Mesothelial cell of epicardium (in vitro differentiated cells): ENCODE measurements at regions not wholly inside any gene's neighbourhood (a gene's known extent, or its start where the extent isn't known, plus 50 kb on each side); places are given as distances from the start of the nearest gene placed in this dataset.

Experiments
- DNase-seq, 2 experiments: peaks; one replicate each; pipeline ENCODE4 v3.0.0; 2021; ENCODE audit warnings: low spot score in 2 of 2; ENCODE audit not compliant: unreplicated experiment in 2 of 2
- H3K27ac Mint-ChIP-seq: 2 replicates; pipeline ENCODE4 v1.8.0; 2021; ENCODE audit warnings: mixed read lengths
- H3K27me3 Mint-ChIP-seq: 2 replicates; pipeline ENCODE4 v1.8.0; 2021; ENCODE audit warnings: low read depth, mixed read lengths
- H3K36me3 Mint-ChIP-seq: 2 replicates; pipeline ENCODE4 v1.8.0; 2021; ENCODE audit warnings: mixed read lengths
- H3K4me1 Mint-ChIP-seq: 2 replicates; pipeline ENCODE4 v1.8.0; 2021; ENCODE audit warnings: mixed read lengths
- H3K4me3 Mint-ChIP-seq: 2 replicates; pipeline ENCODE4 v1.8.0; 2021; ENCODE audit warnings: mild to moderate bottlenecking, moderate library complexity, mixed read lengths
- H3K9me3 Mint-ChIP-seq: 2 replicates; pipeline ENCODE4 v1.8.0; 2021; ENCODE audit warnings: mixed read lengths
- CTCF ChIP-seq: fragments of 200-600 bp; sonication (generic); IDR thresholded peaks from one replicate; pipeline ENCODE4 v1.5.0; 2021; ENCODE audit warnings: antibody characterized with exemption; ENCODE audit not compliant: unreplicated experiment

DNA sequence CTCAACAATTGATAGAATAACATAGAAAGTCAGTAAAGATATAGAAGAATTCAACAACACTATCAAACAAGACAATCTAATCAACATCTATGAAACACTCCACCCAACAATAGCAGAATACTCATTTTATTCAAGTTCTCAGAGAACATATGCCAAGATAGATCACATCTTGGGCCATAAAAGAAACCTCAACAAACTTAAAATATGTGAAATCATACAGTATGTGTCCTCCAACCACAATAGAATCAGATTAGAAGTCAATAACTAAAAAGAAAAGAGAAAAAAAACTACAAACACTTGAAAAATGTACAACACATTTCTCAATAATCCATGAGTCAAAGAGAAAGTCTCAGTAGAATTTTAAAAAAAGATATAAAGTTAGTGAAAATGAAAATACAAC lies 78.6 kb upstream of the LDB2 start:
- Mint-ChIP-seq H3K4me3 (no peak overlapping the region), H3K27ac (no peak overlapping the region), H3K36me3 (no peaks in the 10 kb centered on the region), H3K9me3 (peaks cover 3% of the 10 kb centered on the region), H3K4me1 (peaks cover 1% of the 10 kb centered on the region), H3K27me3 (peaks cover 7% of the 10 kb centered on the region)
- no peak for DNase-seq
- no peak for TF ChIP-seq CTCF

GRCh38 chr4:16969696-16970135 lies 71.3 kb upstream of the LDB2 start:
- H3K27ac Mint-ChIP-seq, result no peak overlapping the region
- H3K27me3 Mint-ChIP-seq, result peaks cover 4% of the 10 kb centered on the region
- no peak for DNase-seq
- H3K36me3 Mint-ChIP-seq, result no peaks in the 10 kb centered on the region
- no peaks in the 10 kb centered on the region for H3K9me3 Mint-ChIP-seq
- H3K4me3 Mint-ChIP-seq, result no peak overlapping the region
- peaks cover 12% of the 10 kb centered on the region for H3K4me1 Mint-ChIP-seq
- no peak for TF ChIP-seq CTCF

DNA sequence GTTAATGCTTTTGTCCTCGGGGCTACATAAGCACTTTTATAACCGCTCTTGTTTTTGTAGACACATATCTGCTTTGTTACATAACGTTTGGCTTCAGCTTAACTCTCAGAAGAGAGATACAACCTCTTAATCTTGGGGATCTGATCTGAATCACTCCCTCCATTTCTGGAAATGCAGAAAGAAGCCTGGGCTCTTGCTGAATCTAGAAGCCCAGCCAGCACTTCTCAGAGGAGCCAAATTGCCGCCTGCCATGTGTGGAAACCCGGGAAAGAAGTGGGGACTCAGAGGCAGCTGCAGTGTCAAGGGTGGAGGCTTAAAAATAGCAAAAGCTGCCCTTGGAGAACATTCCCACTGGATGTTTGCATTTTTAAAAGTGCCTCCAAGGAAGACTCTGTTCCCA lies 69.3 kb upstream of the LDB2 start:
- H3K9me3 Mint-ChIP-seq, result no peaks in the 10 kb centered on the region
- H3K27me3 Mint-ChIP-seq, result no peaks in the 10 kb centered on the region
- DNase-seq, result no peak
- H3K27ac Mint-ChIP-seq, result no peak overlapping the region
- no peak overlapping the region for H3K4me3 Mint-ChIP-seq
- TF ChIP-seq CTCF, result no peak
- H3K4me1 Mint-ChIP-seq, result peaks cover 12% of the 10 kb centered on the region
- no peaks in the 10 kb centered on the region for H3K36me3 Mint-ChIP-seq

DNA sequence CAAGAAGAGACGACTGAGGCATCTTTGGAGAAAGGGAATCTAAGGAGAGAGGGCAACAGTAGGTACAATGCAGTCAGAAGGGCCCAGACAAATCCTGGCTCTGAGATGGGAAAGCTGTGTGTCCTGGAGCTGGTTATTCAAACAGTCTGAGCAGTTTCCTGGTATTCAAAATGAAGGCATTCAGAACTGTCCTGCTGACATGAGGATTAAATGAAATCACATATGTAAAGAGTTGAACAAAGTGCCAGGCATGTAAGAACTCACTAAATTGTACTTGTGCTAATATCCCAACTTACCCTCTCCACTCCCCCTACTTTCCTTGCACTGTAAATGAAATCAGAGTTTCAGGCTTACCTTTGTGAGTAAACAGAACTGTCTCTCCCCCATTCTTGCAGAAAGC lies 60.9 kb upstream of the LDB2 start:
- no peak for DNase-seq
- no peak overlapping the region for H3K4me3 Mint-ChIP-seq
- TF ChIP-seq CTCF, result no peak
- H3K27ac Mint-ChIP-seq, result no peak overlapping the region
- H3K27me3 Mint-ChIP-seq, result peaks cover 27% of the 10 kb centered on the region
- H3K9me3 Mint-ChIP-seq, result peaks cover 17% of the 10 kb centered on the region
- H3K4me1 Mint-ChIP-seq, result no peaks in the 10 kb centered on the region
- H3K36me3 Mint-ChIP-seq, result no peaks in the 10 kb centered on the region

DNA sequence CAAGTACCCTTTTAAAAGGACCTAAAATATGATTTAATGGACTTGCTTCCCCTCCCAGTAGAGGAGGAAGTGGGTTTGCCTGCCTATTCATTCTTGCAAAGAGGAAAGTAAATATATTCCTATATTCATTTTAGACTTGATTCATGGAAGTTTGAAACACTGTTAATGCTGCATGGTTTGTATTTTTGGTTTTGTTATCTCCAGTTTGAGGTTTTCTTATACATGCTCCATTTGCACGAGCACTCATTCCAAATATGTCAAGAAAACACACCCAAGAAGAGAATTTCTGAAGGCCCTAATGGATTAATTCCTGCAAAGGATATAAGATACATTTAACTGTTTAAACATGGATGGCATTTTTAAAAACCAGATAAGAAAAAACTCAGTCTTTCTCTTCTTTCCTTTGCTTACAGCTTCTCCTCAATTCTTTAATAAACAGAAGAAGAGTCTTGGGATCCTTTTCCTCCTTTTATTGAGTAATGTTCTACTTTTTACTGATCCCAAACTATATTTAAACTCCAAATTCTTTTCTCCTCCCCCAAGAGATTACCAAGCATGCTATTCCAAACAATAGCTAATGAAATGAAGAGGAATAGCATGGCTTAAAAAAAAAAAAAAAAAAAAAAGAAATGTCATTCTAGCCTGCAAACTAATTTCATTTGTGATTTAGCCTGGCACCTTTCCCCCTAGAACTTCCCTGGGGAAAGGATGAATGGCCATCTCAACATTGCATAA lies 54.6 kb upstream of the LDB2 start:
- no peak overlapping the region for H3K27ac Mint-ChIP-seq
- H3K27me3 Mint-ChIP-seq, result peaks cover 24% of the 10 kb centered on the region
- no peak for TF ChIP-seq CTCF
- H3K4me1 Mint-ChIP-seq, result peaks cover 12% of the 10 kb centered on the region
- no peak overlapping the region for H3K4me3 Mint-ChIP-seq
- DNase-seq, result no peak
- H3K36me3 Mint-ChIP-seq, result no peaks in the 10 kb centered on the region
- peaks cover 15% of the 10 kb centered on the region for H3K9me3 Mint-ChIP-seq
